Stimulated activated effector memory CD8-positive, alpha-beta T cell treated with anti-CD3 and anti-CD28 coated beads, Interleukin-12 subunit alpha, Interleukin-12 subunit beta, amount 100 ng/mL, for 72 hours (primary cell): ENCODE measurements at regions not wholly inside any gene's neighbourhood (a gene's known extent, or its start where the extent isn't known, plus 50 kb on each side); places are given as distances from the start of the nearest gene placed in this dataset.
"Not testable (repeated sequence)": the region's sequence is repeated elsewhere in the genome, so short reads cannot be mapped to it uniquely, and the experiment has no call there.

Experiments
- ATAC-seq: fragments of 150-1000 bp; cut with Tn5 transposase; 2 replicates; pipeline ENCODE4 v1.10.0; 2021
- DNase-seq, 2 donors: peaks; one replicate each; pipeline ENCODE4 v3.0.0; 2021 to 2022; ENCODE audit warnings: low spot score in 2 of 2
- H3K27ac Mint-ChIP-seq: one replicate; pipeline ENCODE4 v1.8.0; 2022; ENCODE audit warnings: mild to moderate bottlenecking, mixed read lengths
- H3K36me3 Mint-ChIP-seq: one replicate; pipeline ENCODE4 v1.8.0; 2022; ENCODE audit warnings: mild to moderate bottlenecking, mixed read lengths
- H3K4me1 Mint-ChIP-seq: one replicate; pipeline ENCODE4 v1.8.0; 2022; ENCODE audit warnings: mixed read lengths
- H3K4me3 Mint-ChIP-seq: one replicate; pipeline ENCODE4 v1.8.0; 2022; ENCODE audit warnings: mild to moderate bottlenecking, mixed read lengths
- H3K9me3 Mint-ChIP-seq: one replicate; pipeline ENCODE4 v1.8.0; 2022; ENCODE audit warnings: mixed read lengths

DNA sequence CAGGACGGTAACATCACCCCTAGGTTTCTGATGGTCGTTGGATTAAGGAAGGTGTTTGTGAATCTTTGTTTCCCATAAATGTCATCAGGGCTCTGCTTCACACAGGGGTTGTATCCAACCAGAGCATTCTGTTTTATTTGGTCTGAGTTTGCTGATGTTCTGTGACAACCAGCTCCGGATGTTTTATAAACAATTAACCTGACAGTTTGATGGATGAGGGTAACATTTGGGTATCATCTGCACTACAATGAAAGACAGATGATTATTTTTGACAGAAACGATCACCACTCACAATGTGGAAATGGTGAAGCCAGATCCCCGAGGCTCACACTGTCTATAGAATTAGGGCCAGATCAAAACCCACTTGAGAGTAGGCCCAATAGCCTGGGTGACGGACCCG is 107.1 kb downstream of the CDC42EP3 start:
- Mint-ChIP-seq H3K9me3 (no peaks in the 10 kb centered on the region), H3K27ac (no peak overlapping the region), H3K4me1 (peaks cover 15% of the 10 kb centered on the region), H3K36me3 (no peaks in the 10 kb centered on the region), H3K4me3 (no peak overlapping the region)
- ATAC-seq (no peak), DNase-seq (peak in 1 of 2 donors; percentile 25)

DNA sequence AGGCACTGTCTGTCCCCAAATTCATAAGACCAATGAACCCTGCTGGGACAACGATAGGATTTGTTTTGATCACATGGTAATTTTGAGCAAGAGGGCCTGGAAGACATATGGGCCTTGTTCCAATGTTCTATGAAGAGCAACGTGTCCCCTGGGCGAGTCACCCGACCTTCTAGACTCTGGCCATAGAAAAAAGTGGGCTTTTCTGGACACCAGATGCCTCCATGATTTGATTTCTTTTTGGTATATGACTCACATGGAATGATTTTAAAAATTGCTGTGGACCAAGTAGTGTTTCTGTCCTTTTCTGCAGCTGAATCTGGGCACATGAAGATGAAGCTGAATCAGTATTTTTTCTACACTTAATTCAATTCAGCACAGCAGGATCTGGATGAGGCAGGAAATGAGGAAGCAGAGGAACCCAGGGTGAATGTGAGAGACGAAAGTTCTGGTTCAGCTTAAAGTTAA is 104.9 kb downstream of the CDC42EP3 start:
- ATAC-seq = no peak
- Mint-ChIP-seq H3K4me1 (peaks cover 30% of the 10 kb centered on the region), H3K27ac (no peak overlapping the region), H3K36me3 (no peaks in the 10 kb centered on the region), H3K4me3 (no peak overlapping the region), H3K9me3 (no peaks in the 10 kb centered on the region)
- DNase-seq = peak in 1 of 2 donors; percentile 30

DNA sequence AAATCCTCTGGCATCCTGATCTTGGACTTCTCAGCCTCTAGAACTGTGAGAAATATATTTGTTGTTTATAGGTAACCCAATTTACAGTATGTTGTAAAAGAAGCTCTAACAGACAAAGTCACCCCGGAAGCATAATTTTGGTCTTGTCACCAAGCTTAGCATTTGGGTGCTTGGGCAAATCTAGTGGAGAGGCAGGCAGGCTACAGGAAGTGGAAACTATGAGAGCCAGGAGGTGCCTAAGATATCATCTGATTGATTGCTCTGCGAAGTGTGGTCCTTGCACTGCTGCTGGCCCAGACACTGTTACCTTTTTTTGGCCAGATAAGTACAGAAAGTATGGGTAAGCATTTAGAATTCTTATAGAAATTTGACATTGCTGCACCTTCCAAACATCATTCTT is 102.9 kb downstream of the CDC42EP3 start:
- no peak for ATAC-seq
- Mint-ChIP-seq H3K9me3 (no peaks in the 10 kb centered on the region), H3K36me3 (no peaks in the 10 kb centered on the region), H3K4me1 (peaks cover 24% of the 10 kb centered on the region), H3K27ac (no peak overlapping the region), H3K4me3 (no peak overlapping the region)
- no peak for DNase-seq

DNA sequence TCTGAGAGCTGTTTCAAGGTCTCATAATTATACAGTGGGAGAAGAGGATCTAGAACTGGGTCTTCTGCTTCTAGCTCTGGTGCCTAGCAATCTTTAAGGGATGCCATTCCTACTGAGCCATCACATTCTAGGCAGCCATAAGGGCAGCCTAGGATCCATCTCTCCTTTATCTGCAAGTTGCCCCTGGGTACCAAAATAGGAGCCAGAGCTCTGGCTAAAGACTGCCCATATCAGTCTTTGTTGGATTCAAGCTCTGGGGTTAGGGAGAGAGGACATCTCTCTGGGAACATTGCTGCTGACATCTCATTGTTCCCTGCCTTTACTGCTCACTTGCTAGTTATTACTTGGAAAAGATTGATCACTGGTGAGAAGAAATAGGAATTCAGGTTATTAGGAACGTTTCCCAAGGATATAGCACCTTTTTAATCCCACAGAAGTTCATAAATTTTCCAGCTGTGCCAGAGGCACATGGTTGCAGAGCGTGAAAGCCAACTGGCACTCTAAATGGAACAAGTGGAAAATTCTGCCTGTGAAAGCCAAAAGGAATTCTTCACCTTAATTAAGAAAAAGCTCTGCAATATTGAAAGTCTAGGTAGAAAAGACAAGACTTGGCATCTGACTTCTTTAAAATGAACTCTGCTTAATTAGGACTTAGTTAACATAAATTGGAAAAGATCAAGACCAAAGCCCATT is 102.2 kb downstream of the CDC42EP3 start:
- H3K9me3 Mint-ChIP-seq = no peaks in the 10 kb centered on the region
- no peak overlapping the region for H3K27ac Mint-ChIP-seq
- H3K36me3 Mint-ChIP-seq = no peaks in the 10 kb centered on the region
- no peak for DNase-seq
- ATAC-seq = no peak
- peaks cover 29% of the 10 kb centered on the region for H3K4me1 Mint-ChIP-seq
- no peak overlapping the region for H3K4me3 Mint-ChIP-seq

DNA sequence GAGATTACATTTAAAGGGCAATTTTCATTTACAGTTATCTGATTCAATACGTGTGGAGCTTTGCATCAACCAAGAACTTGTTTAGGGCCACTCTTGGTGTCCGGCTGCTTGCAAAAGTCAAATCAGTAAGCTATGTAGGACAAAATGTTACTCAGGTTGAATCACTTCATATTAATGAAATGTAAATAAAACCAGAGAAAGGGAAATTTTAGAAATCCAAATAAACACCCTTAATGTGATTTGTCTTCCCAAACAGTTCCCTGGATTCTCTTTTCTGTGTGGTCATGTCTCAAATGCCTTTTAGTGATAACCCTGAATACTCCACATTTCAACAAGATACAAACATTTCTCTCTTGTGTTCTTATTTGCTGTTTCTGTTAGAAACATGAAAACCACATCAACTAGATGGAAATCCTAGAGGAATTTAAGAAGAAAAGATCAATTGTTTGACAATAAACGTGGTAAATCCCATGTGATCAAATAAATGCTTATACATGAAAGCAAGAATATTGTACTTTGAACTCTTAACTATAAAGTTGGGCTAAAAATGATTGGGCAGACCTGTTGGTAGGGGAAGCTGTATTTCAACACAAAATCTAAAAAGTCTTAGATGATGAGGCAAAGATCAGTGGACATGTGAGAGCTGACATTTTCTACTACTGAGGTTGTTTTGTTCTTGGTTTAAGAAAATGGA is 101.3 kb downstream of the CDC42EP3 start:
- peaks cover 31% of the 10 kb centered on the region for H3K4me1 Mint-ChIP-seq

DNA sequence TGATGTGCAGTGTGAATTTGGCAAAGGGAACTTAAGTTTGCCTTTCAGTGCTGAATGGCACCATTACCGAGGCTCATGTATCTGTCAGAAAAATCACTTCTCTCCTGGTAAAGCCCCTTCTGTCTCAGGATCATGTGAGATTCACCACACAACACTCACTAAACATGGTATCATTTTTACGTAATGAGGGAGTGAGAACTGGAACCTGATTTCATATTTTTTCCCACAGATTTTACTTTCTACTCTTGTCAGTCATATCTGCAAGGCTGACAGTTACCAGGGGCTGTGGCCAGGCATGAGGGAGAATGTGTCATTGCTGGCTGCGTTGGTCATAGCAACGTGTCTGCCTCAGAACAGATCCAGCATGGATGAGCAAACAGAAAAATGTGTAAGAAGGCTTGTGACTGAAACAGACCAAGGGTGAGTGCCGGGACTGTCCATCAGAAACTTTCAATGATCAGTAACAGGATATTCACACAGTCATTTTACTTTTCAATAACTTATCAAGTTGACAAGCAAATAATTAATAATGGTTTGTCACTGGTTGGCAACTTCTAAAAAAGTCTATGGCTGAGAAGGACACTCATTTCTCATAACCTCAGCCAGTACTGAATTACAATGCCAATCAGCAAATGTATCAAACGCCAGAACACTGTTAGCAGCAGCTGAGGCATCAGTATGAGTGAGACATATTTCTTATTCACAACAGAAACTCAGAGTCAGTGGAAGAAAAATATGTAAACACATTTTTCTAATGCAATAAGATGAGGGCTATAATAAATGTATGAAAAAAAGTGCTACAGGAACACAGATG is 100.5 kb downstream of the CDC42EP3 start:
- peak in 1 of 2 donors; percentile 82 for DNase-seq
- Mint-ChIP-seq H3K27ac (peak overlapping the region; percentile 39), H3K36me3 (no peaks in the 10 kb centered on the region), H3K9me3 (no peaks in the 10 kb centered on the region), H3K4me3 (peak overlapping the region; percentile 13), H3K4me1 (peaks cover 31% of the 10 kb centered on the region)
- peak; percentile 98 for ATAC-seq

More for the DNA sequence above, 101.3 kb downstream of the CDC42EP3 start:
- ATAC-seq (no peak), DNase-seq (no peak)
- Mint-ChIP-seq H3K36me3 (no peaks in the 10 kb centered on the region), H3K27ac (peak overlapping the region; percentile 39), H3K4me3 (no peak overlapping the region), H3K9me3 (no peaks in the 10 kb centered on the region)

DNA sequence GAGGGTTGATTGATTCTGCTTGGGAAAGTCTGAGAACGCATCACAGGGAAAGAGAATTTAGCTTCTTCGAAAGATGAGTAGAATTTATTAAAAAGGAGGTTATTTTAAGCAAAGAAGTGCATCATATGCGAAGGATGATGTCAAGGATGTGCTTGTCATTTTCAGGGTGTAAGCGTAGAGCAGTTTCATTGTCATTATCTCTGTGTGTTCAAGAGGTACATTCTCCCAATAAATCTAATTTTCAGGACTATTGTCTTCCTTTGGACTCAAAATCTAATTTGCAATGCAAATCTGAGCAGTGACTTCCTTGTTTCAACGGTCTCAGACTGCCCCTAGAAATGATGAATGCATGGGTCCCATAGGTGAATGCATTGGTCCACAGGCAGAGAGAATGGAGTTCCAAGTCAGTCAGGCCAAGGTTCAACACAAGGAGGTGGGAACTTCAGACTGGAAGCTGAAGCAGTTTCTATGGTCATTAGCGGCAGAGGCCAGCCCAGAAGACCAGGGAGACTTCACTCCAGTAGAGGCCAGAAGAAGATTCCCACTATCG is 99.8 kb downstream of the CDC42EP3 start:
- Mint-ChIP-seq H3K9me3 (peaks cover 6% of the 10 kb centered on the region), H3K36me3 (no peaks in the 10 kb centered on the region), H3K4me1 (peaks cover 31% of the 10 kb centered on the region), H3K4me3 (peak overlapping the region; percentile 13), H3K27ac (peak overlapping the region; percentile 39)
- ATAC-seq = no peak
- DNase-seq = no peak

DNA sequence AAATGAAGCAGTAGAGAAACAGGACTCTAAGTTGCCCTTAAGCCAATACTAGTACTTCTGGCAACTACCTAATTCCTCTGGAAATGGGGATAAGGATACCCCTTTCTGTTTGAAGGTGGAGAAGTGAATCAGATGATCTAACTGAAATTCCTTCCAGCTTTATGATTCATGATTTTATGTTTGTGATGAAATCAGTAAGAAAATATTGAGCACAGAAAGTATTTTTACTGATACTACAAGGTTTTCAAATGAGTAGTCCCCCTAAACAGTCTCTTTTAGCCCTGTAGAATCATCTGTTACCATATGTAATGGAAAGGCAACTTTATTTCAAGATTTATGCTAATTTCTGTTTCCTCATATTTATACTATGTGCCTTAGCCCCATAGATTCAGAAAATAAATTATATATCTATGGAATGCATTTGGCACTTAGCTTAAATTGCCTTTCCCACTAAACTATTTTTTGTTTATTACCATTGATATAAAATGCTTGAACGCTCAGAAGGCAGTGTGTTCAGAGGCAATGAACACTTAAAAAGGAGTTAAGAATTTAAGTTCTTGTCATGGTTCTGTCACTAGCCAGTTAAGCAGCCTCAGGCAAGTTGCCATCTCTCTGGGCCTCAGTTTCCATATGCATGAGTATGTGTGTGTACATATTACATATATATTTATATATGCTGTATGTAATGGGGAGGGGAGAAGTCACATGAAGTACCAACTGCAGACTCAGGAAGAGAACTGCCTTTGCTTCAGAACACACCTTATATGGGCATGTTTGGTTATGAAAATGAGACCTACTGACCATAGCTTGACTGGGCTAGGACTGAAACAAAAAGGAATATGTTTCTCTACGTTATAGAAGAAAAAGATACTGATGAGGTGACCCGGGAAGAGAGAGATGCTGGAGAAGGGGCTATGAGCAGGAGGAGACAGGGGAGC is 97.7 kb downstream of the CDC42EP3 start:
- Mint-ChIP-seq H3K4me3 (no peak overlapping the region), H3K9me3 (peaks cover 6% of the 10 kb centered on the region), H3K27ac (no peak overlapping the region), H3K4me1 (peaks cover 38% of the 10 kb centered on the region), H3K36me3 (no peaks in the 10 kb centered on the region)
- ATAC-seq = no peak
- DNase-seq = no peak

DNA sequence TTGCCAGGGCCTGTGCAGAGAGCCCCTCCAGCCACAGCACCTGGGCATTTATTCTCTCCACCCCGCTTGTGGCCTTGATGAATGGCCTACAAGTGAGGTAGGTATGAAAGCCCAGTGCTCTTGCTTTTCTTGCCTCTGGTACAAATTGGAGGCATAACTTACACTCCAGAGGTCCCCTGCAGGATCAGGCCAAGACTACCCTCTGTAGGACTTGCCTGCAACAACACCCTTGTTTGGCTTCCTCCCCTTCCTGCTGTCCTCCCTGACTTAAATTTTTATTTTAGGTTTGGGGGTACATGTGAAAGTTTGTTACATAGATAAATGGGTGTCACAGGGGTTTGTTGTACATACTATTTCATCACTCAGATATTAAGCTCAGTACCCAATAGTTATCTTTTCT is 95.7 kb downstream of the CDC42EP3 start:
- Mint-ChIP-seq H3K36me3 (no peaks in the 10 kb centered on the region), H3K9me3 (peaks cover 9% of the 10 kb centered on the region), H3K4me3 (no peak overlapping the region), H3K4me1 (peaks cover 35% of the 10 kb centered on the region), H3K27ac (no peak overlapping the region)
- DNase-seq = no peak
- no peak for ATAC-seq

DNA sequence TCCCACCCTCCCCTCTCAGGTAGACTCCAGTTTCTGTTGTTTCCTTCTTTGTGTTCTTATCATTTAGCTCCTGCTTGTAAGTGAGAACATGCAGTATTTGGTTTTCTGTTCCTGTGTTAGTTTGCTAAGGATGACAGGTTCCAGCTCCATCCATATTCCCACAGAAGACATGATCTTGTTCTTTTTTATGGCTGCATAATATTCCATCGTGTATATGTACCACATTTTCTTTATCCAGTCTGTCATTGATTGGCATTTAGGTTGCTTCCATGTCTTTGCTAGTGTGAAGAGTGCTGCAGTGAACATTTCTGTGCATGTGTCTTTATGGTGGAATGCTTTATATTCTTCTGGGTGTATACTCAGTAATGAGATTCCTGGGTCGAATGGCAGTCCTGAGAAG is 95.2 kb downstream of the CDC42EP3 start:
- not testable (repeated sequence) for DNase-seq, ATAC-seq, H3K27ac Mint-ChIP-seq, H3K36me3 Mint-ChIP-seq, H3K4me3 Mint-ChIP-seq, H3K9me3 Mint-ChIP-seq
- peaks cover 31% of the 10 kb centered on the region for H3K4me1 Mint-ChIP-seq

DNA sequence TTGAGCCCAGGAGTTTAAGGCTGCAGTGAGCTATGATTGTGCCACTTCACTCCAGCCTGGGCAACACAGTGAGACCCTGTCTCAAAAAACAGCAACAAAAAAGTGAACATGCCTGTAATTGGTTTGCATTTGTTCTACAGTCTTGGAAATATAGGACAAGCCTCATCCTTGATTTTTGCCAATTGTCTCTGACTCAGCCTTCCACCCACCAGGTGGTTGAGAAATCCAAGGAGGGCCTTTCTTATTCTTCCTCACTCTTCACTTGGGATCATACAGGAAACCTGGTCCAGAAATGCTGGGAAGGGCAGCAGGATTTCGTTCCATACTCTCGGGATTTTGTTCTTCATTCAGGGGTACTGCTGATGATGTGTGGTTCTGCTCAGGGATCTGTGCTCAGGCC is 94.6 kb downstream of the CDC42EP3 start:
- no peak overlapping the region for H3K4me3 Mint-ChIP-seq
- H3K27ac Mint-ChIP-seq = no peak overlapping the region
- ATAC-seq = no peak
- H3K36me3 Mint-ChIP-seq = no peaks in the 10 kb centered on the region
- no peak for DNase-seq
- H3K9me3 Mint-ChIP-seq = peaks cover 9% of the 10 kb centered on the region
- H3K4me1 Mint-ChIP-seq = peaks cover 25% of the 10 kb centered on the region

DNA sequence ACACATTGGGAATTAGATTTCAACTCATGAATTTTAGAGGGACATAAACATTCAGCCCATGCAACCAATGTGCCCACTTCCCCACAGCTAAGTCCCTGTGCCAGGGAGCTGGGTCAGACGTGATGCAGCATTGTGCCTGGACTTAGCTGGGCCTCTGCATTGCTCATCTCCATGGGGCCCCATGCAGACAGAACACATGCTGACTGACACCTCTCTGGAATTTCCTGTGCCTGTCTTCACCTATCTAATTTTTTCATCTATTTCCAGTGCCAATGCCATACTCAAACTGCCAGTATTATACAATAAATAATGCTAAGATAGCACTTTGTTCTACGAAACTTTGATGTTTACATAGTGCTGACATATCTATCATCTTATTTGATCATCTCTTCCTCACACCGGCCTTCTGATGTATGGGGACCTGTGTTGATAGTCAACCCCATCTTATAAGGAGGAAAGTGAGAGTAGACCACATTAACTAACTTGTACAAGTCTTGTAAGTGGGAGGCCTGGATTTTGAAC is 92.2 kb downstream of the CDC42EP3 start:
- Mint-ChIP-seq H3K4me3 (no peak overlapping the region), H3K27ac (no peak overlapping the region), H3K36me3 (no peaks in the 10 kb centered on the region), H3K9me3 (peaks cover 9% of the 10 kb centered on the region), H3K4me1 (peaks cover 42% of the 10 kb centered on the region)
- DNase-seq (no peak), ATAC-seq (no peak)

DNA sequence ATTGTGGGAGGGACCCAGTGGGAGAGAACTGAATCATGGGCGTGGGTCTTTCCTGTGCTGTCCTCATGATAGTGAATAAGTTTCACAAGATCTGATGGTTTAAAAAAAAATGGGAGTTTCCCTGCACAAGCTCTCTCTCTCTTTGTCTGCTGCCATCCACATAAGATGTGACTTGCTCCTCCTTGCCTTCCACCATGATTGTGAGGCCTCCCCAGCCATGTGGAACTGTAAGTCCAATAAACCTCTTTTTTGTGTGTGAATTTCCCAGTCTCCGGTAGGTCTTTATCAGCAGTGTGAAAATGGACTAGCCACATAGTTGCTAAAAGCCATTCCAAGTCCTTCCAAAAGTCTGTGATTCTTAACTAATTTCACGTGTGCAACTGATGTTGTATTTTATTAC is 91.5 kb downstream of the CDC42EP3 start:
- ATAC-seq, H3K9me3 Mint-ChIP-seq: not testable (repeated sequence)

DNA sequence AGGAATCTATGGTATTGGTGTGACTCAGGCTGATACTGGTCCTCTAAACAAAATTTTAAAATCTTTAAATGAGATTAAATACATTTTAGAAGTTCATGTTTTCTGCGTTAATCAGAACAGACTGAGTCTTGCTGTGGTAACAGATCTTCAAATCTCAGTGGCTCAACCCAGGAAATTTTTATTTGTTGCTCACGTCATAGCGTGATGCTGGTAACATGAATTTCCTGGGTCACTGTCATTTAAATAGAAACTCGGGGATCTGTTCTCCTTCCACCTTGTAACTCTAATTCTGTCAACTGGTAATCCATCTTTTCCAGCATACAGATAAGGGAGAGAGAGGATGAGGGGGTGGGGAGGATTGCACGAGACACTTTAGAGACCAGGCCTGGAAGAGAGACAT is 90.0 kb downstream of the CDC42EP3 start:
- Mint-ChIP-seq H3K4me1 (peaks cover 57% of the 10 kb centered on the region), H3K36me3 (no peaks in the 10 kb centered on the region), H3K27ac (no peak overlapping the region), H3K4me3 (no peak overlapping the region), H3K9me3 (peaks cover 5% of the 10 kb centered on the region)
- no peak for ATAC-seq
- no peak for DNase-seq

More for the DNA sequence above, 91.5 kb downstream of the CDC42EP3 start:
- not testable (repeated sequence) for H3K36me3 Mint-ChIP-seq, H3K4me3 Mint-ChIP-seq, H3K27ac Mint-ChIP-seq, DNase-seq
- H3K4me1 Mint-ChIP-seq = peaks cover 46% of the 10 kb centered on the region
